ENCODE measurements at regions not wholly inside any gene's neighbourhood (a gene's known extent, or its start where the extent isn't known, plus 50 kb on each side); places are given as distances from the start of the nearest gene placed in this dataset.

GRCh38 chr5:54852007-54852406 is 133.4 kb downstream of the ESM1 start:
- DNase-seq (ENCODE audit: low spot score): no peak

GRCh38 chr5:54851449-54851848 is 133.9 kb downstream of the ESM1 start:
- no peak for DNase-seq (ENCODE audit: low spot score)

- no peak for DNase-seq (ENCODE audit: low spot score)
Measured at GRCh38 chr5:54848581-54848980, 136.8 kb downstream of the ESM1 start.

- DNase-seq (ENCODE audit: low spot score): no peak
Measured at GRCh38 chr5:54845567-54845941, 139.8 kb downstream of the ESM1 start.

- DNase-seq (ENCODE audit: low spot score): peak; percentile 21
Measured at GRCh38 chr5:54844905-54845566, 140.4 kb downstream of the ESM1 start.

- no peak for DNase-seq (ENCODE audit: low spot score)
Measured at GRCh38 chr5:54844266-54844665, 141.1 kb downstream of the ESM1 start.

GRCh38 chr5:54841481-54841880 is 143.9 kb downstream of the ESM1 start:
- no peak for DNase-seq (ENCODE audit: low spot score)

GRCh38 chr5:54838843-54839242 is 146.6 kb downstream of the ESM1 start:
- DNase-seq (ENCODE audit: low spot score): no peak

- no peak for DNase-seq (ENCODE audit: low spot score)
Measured at GRCh38 chr5:54837981-54838380, 147.4 kb downstream of the ESM1 start.

- no peak for DNase-seq (ENCODE audit: low spot score)
Measured at GRCh38 chr5:54837093-54837492, 148.3 kb downstream of the ESM1 start.

GRCh38 chr5:54835647-54836046 is 149.7 kb downstream of the ESM1 start:
- no peak for DNase-seq (ENCODE audit: low spot score)

- no peak for DNase-seq (ENCODE audit: low spot score)
Measured at GRCh38 chr5:54834121-54834842, 151.1 kb downstream of the ESM1 start.

- no peak for DNase-seq (ENCODE audit: low spot score)
Measured at GRCh38 chr5:54833590-54833989, 151.8 kb downstream of the ESM1 start.

GRCh38 chr5:54832858-54833257 is 152.5 kb downstream of the ESM1 start:
- no peak for DNase-seq (ENCODE audit: low spot score)

GRCh38 chr5:54832045-54832444 is 153.3 kb downstream of the ESM1 start:
- no peak for DNase-seq (ENCODE audit: low spot score)

GRCh38 chr5:54831233-54831632 is 154.2 kb downstream of the ESM1 start:
- DNase-seq (ENCODE audit: low spot score): no peak

GRCh38 chr5:54829676-54830535 is 155.5 kb downstream of the ESM1 start:
- DNase-seq (ENCODE audit: low spot score): no peak

GRCh38 chr5:54829102-54829501 is 156.3 kb downstream of the ESM1 start:
- DNase-seq (ENCODE audit: low spot score): no peak

- DNase-seq (ENCODE audit: low spot score): no peak
Measured at GRCh38 chr5:54828151-54828550, 157.2 kb downstream of the ESM1 start.

GRCh38 chr5:54825005-54825404 is 160.4 kb downstream of the ESM1 start:
- no peak for DNase-seq (ENCODE audit: low spot score)

GRCh38 chr5:54823006-54823405 is 162.4 kb downstream of the ESM1 start:
- no peak for DNase-seq (ENCODE audit: low spot score)

GRCh38 chr5:54822324-54822687 is 163.1 kb downstream of the ESM1 start:
- DNase-seq (ENCODE audit: low spot score): no peak
